Colonic mucosa (tissue), 4 donors: ENCODE measurements at regions not wholly inside any gene's neighbourhood (a gene's known extent, or its start where the extent isn't known, plus 50 kb on each side); places are given as distances from the start of the nearest gene placed in this dataset.

Source experiments
- DNase-seq: peaks from one replicate; pipeline ENCODE4 v3.0.0-alpha.2; 2020
- H3K27ac ChIP-seq: fragments of 200-600 bp; one replicate; pipeline ENCODE4 v1.8.0; 2021
- H3K27me3 ChIP-seq: fragments of 200-600 bp; one replicate; pipeline ENCODE4 v1.8.0; 2021
- H3K36me3 ChIP-seq: fragments of 200-600 bp; one replicate; pipeline ENCODE4 v1.8.0; 2021
- H3K4me1 ChIP-seq: fragments of 200-600 bp; one replicate; pipeline ENCODE4 v1.8.0; 2021; ENCODE audit warnings: mild to moderate bottlenecking
- H3K4me3 ChIP-seq: fragments of 200-600 bp; one replicate; pipeline ENCODE4 v1.8.0; 2021
- H3K9ac ChIP-seq, 2 donors: one replicate each; pipeline ENCODE4 v1.7.0; 2013; ENCODE audit warnings: control low read depth in 2 of 2, low read depth in 2 of 2, low read length in 2 of 2
- H3K9me3 ChIP-seq: fragments of 200-600 bp; one replicate; pipeline ENCODE4 v1.8.0; 2021
- intact Hi-C: fragments of 100-400 bp; cut with DNase I; formaldehyde crosslinking; loops from one replicate; pipeline ENCODE4 v1.14.1; 2022
- TF ChIP-seq, protein P1 (sequence below): fragments of 200-600 bp; IDR thresholded peaks from one replicate; pipeline ENCODE4 v1.8.0; 2022; ENCODE audit warnings: antibody characterized with exemption, mild to moderate bottlenecking
- donor health status: healthy.
- donor health status: DM: no; HTN: no; CAD: no.
- donor health status: DM: no; HTN: no; CAD: no.

DNA sequence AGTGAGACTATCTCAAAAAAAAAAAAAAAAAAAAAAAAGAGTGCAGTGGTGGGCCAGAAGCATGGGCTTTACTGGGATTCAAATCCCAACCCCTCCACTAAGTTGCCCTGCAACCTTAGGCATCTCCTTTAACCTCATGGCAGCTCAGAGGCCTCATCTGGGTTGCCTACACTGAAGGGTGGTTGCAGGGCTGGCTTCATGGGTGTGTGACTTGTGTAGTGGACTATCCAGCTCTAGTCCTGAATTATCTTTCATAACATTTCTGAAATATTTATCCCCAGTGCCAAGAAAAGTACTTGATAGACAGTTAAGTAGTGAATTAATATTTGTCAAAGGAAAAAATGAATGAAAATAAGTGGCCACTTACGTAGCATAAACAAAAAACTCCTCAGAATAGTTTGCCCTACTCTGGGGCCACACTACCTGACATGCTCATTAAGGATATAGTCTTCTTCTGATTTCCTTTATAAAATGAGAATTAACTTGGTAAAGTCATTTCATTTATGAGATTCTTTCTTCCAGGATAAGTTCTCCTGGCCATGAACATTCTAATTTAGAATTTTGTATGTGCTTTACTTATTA is 116.0 kb upstream of the SYT13 start:
- TF ChIP-seq, protein P1, sequence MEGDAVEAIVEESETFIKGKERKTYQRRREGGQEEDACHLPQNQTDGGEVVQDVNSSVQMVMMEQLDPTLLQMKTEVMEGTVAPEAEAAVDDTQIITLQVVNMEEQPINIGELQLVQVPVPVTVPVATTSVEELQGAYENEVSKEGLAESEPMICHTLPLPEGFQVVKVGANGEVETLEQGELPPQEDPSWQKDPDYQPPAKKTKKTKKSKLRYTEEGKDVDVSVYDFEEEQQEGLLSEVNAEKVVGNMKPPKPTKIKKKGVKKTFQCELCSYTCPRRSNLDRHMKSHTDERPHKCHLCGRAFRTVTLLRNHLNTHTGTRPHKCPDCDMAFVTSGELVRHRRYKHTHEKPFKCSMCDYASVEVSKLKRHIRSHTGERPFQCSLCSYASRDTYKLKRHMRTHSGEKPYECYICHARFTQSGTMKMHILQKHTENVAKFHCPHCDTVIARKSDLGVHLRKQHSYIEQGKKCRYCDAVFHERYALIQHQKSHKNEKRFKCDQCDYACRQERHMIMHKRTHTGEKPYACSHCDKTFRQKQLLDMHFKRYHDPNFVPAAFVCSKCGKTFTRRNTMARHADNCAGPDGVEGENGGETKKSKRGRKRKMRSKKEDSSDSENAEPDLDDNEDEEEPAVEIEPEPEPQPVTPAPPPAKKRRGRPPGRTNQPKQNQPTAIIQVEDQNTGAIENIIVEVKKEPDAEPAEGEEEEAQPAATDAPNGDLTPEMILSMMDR = no peak
- intact Hi-C loops = no loop called here
- H3K36me3 ChIP-seq = no peaks in the 10 kb centered on the region
- no peak for DNase-seq
- H3K27me3 ChIP-seq = no peaks in the 10 kb centered on the region
- no peak overlapping the region for H3K4me3 ChIP-seq
- no peak overlapping the region for H3K9ac ChIP-seq
- H3K27ac ChIP-seq = no peak overlapping the region
- H3K4me1 ChIP-seq = no peaks in the 10 kb centered on the region
- H3K9me3 ChIP-seq = no peaks in the 10 kb centered on the region

- no peaks in the 10 kb centered on the region for H3K4me1 ChIP-seq
- DNase-seq = no peak
- H3K27me3 ChIP-seq = no peaks in the 10 kb centered on the region
- no peak overlapping the region for H3K4me3 ChIP-seq
- H3K9me3 ChIP-seq = no peaks in the 10 kb centered on the region
- H3K27ac ChIP-seq = no peak overlapping the region
- no peak overlapping the region for H3K9ac ChIP-seq
- H3K36me3 ChIP-seq = no peaks in the 10 kb centered on the region
- TF ChIP-seq, protein P1 = no peak
- intact Hi-C loops = no loop called here
These were observed 114.5 kb upstream of the SYT13 start for GRCh38 chr11:45400591-45400990.

DNA sequence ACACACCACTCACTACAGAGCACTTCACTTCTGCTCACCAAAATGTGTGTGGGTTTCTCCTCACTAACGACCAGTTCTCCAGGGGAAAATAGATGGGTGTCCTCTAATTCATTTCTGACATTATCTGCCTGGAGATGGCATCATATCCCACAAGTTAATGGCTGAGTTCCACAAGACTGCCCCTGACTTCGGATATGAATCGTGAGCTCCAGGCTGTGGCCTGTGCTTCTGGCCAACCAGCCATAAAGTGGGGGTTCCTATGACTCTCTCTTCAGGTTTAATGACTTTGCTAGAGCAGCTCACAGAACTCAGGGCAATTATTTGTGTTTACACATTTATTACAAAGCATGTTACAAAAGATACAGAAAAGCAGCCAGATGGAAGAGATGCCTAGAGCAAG is 113.0 kb upstream of the SYT13 start:
- DNase-seq = no peak
- Histone ChIP-seq H3K27ac (no peak overlapping the region), H3K4me1 (no peaks in the 10 kb centered on the region), H3K36me3 (no peaks in the 10 kb centered on the region), H3K4me3 (no peak overlapping the region), H3K9ac (no peak overlapping the region), H3K9me3 (no peaks in the 10 kb centered on the region), H3K27me3 (no peaks in the 10 kb centered on the region)
- intact Hi-C loops = no loop called here
- TF ChIP-seq, protein P1 = no peak

- Histone ChIP-seq H3K4me3 (no peak overlapping the region), H3K27ac (no peak overlapping the region), H3K9me3 (no peaks in the 10 kb centered on the region), H3K9ac (no peak overlapping the region), H3K27me3 (no peaks in the 10 kb centered on the region), H3K4me1 (no peaks in the 10 kb centered on the region), H3K36me3 (no peaks in the 10 kb centered on the region)
- TF ChIP-seq, protein P1 = no peak
- intact Hi-C loops = no loop called here
- no peak for DNase-seq
These were observed 112.2 kb upstream of the SYT13 start for GRCh38 chr11:45398325-45398724.

DNA sequence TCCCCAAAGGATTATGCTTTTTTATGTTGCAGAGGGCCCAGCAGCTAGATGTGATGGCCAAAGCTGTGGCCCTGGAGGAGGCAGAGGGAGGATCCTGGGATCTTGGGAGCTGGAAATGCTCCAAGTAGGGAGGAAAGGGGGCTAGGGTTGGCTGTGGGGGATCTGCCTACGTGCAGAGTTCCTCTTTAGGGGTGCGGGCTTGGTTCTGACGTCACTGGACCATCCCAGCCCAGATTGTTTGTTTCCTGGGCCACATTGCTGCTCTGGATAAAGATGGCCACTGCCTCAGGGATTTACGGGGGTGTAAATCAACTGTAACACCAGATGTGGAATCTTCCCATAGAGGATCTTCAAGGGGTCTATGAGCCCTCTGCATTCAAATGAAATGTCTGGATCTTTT is 110.3 kb upstream of the SYT13 start:
- H3K9ac ChIP-seq = no peak overlapping the region
- TF ChIP-seq, protein P1 = no peak
- no peak for DNase-seq
- intact Hi-C loops = no loop called here
- H3K36me3 ChIP-seq = no peaks in the 10 kb centered on the region
- no peaks in the 10 kb centered on the region for H3K9me3 ChIP-seq
- H3K4me1 ChIP-seq = no peaks in the 10 kb centered on the region
- H3K27me3 ChIP-seq = no peaks in the 10 kb centered on the region
- H3K27ac ChIP-seq = no peak overlapping the region
- H3K4me3 ChIP-seq = no peak overlapping the region

GRCh38 chr11:45395947-45396346 is 109.8 kb upstream of the SYT13 start:
- TF ChIP-seq, protein P1 = no peak
- intact Hi-C loops = no loop called here

More at GRCh38 chr11:45395947-45396346, 109.8 kb upstream of the SYT13 start:
- Histone ChIP-seq H3K36me3 (no peaks in the 10 kb centered on the region), H3K27me3 (no peaks in the 10 kb centered on the region), H3K9me3 (no peaks in the 10 kb centered on the region), H3K9ac (no peak overlapping the region), H3K4me1 (no peaks in the 10 kb centered on the region), H3K4me3 (no peak overlapping the region), H3K27ac (no peak overlapping the region)
- DNase-seq = no peak
